ENCODE measurements at regions not wholly inside any gene's neighbourhood (a gene's known extent, or its start where the extent isn't known, plus 50 kb on each side); places are given as distances from the start of the nearest gene placed in this dataset.

DNA sequence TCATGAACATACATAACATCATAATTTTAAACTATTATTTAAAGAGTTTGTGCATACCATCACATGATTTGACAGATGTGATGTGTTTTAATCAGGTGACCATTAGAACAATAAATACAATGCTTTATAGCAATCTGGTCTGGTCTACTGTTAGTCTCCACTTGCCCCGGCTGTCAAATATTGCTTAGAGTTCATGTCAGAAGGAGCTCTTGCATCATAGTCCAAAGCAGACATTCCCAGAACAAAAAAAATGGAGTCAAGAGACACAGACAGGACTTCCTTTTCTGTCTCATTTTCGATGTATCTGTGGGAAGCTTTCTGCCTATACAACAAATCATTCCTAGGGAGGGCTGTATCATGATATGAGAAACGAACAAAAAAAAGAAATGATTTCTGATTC lies 979.2 kb upstream of the WWC1 start:
- no peak for TF ChIP-seq CTCF (IDR thresholded peaks at IDR 0.05; ENCODE audit: low read depth, low read length, missing control alignments)
- H3K4me3 ChIP-seq (replicated peaks; ENCODE audit: low read depth, low read length): no peak overlapping the region
- DNase-seq (ENCODE audit: extremely low read depth, low read depth): no peak

DNA sequence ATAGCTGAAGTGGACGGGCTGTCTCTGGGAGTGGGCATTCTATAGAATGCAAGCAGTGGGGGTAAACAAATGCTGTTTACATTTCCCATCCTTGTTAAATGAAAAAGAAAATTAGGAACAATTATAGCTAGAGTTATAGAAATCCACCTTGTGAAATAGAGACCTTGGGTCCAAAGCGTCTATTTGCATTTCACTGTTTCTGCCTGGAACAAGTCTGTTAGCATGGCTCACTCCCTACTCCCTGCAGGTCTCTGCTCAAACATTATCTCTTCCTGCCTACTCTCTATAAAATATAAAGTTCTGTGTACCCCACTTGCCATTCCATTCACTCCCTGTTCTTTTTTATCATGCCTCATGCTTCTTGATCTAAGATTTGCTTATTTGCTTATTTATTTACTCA lies 975.7 kb upstream of the WWC1 start:
- DNase-seq (ENCODE audit: extremely low read depth, low read depth): no peak
- no peak for TF ChIP-seq CTCF (IDR thresholded peaks at IDR 0.05; ENCODE audit: low read depth, low read length, missing control alignments)
- no peak overlapping the region for H3K4me3 ChIP-seq (replicated peaks; ENCODE audit: low read depth, low read length)

DNA sequence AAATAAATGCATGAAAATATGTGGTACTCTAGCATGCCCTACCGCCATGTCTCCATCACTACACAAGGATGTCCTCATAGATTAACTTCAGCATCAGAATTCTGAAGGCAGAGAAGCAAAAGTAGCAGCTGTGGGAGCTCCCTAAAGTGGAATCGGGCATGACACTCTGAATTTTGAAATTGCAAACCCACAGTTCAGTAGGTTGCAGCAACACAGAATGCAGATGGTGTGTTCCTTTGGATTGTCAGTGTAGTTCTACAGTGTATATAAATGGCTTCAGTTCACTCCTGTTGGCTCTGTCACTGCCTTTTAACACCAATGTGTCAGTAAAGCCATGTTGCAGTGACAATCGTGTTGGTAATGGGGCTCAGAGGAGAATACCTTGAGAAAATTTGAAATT lies 973.6 kb upstream of the WWC1 start:
- no peak overlapping the region for H3K4me3 ChIP-seq (replicated peaks; ENCODE audit: low read depth, low read length)
- TF ChIP-seq CTCF (IDR thresholded peaks at IDR 0.05; ENCODE audit: low read depth, low read length, missing control alignments): no peak
- DNase-seq (ENCODE audit: extremely low read depth, low read depth): no peak

GRCh38 chr5:167319243-167319642 lies 972.2 kb upstream of the WWC1 start:
- DNase-seq (ENCODE audit: extremely low read depth, low read depth): no peak
- no peak for TF ChIP-seq CTCF (IDR thresholded peaks at IDR 0.05; ENCODE audit: low read depth, low read length, missing control alignments)
- H3K4me3 ChIP-seq (replicated peaks; ENCODE audit: low read depth, low read length): no peak overlapping the region

- H3K4me3 ChIP-seq (replicated peaks; ENCODE audit: low read depth, low read length): no peak overlapping the region
- no peak for TF ChIP-seq CTCF (IDR thresholded peaks at IDR 0.05; ENCODE audit: low read depth, low read length, missing control alignments)
- no peak for DNase-seq (ENCODE audit: extremely low read depth, low read depth)
Observed at GRCh38 chr5:167320019-167320418, 971.4 kb upstream of the WWC1 start.

- H3K4me3 ChIP-seq (replicated peaks; ENCODE audit: low read depth, low read length): no peak overlapping the region
- no peak for TF ChIP-seq CTCF (IDR thresholded peaks at IDR 0.05; ENCODE audit: low read depth, low read length, missing control alignments)
- DNase-seq (ENCODE audit: extremely low read depth, low read depth): no peak
Observed at GRCh38 chr5:167332309-167332708, 959.1 kb upstream of the WWC1 start.

DNA sequence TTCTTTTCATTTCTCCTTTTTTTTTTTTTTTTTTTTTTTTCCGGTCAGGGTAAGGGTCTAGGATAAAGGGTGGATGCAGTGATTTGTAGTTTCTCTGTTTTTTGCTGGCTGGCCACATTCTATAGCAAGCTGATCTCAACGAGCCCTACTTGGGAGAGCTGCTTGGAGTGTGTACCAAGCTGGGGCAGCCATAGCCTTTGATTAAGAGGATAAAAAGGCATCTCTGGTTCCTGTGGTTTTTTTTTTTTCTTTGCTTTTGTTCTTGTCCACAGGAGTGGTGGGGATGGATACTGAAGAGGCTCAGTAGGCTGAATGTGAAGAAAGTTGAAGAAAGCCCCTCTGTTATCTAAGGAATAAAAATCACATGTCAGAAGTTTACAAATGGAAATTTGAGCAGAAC lies 955.3 kb upstream of the WWC1 start:
- no peak for TF ChIP-seq CTCF (IDR thresholded peaks at IDR 0.05; ENCODE audit: low read depth, low read length, missing control alignments)
- no peak for DNase-seq (ENCODE audit: extremely low read depth, low read depth)
- H3K4me3 ChIP-seq (replicated peaks; ENCODE audit: low read depth, low read length): no peak overlapping the region
